ENCODE measurements at regions not wholly inside any gene's neighbourhood (a gene's known extent, or its start where the extent isn't known, plus 50 kb on each side); places are given as distances from the start of the nearest gene placed in this dataset.

DNA sequence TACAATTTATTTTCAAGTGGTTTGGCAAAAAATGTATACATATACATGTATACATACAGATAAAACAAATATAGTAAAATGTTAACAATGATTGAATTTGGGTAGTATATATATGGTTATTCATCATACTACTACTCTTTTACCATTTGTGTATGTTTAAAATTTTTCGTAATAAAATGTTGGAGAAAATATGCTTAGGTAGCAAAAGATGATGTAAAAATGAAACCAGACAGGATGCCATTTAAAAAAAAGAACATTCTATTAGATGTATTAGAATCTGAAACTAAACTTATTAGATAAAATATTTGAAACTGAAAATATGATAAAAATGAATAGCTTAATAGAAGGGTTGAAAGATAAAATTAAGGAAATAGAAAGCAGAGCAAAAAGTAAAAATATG is 144.9 kb upstream of the FER start:
- H4K20me1 ChIP-seq (ENCODE audit: insufficient read depth): no peaks in the 10 kb centered on the region
- no peaks in the 10 kb centered on the region for H3K27me3 ChIP-seq (ENCODE audit: insufficient read depth, low read length)
- DNase-seq (ENCODE audit: low read depth, low spot score): no peak
- intact Hi-C loops (cut with micrococcal nuclease): no loop called here
- no peak overlapping the region for H3K4me3 ChIP-seq (replicated peaks in 1 of 2; ENCODE audit: low read depth in 1 of 2, low read length in 2 of 2)
- no peaks in the 10 kb centered on the region for H3K79me2 ChIP-seq (ENCODE audit: insufficient read depth, low read length)
- no peaks in the 10 kb centered on the region for H3K4me1 ChIP-seq (ENCODE audit: control insufficient read depth in 1 of 2, insufficient read depth in 2 of 2, low read length in 2 of 2)
- no peak overlapping the region for H2AFZ ChIP-seq (ENCODE audit: low read depth, low read length, poor library complexity, severe bottlenecking)
- no peaks in the 10 kb centered on the region for H3K9me3 ChIP-seq (ENCODE audit: control insufficient read depth in 1 of 2, insufficient read depth in 1 of 2, low read depth in 1 of 2, low read length in 2 of 2)
- no peaks in the 10 kb centered on the region for H3K36me3 ChIP-seq (ENCODE audit: control insufficient read depth in 1 of 2, insufficient read depth in 2 of 2, low read length in 2 of 2)
- TF ChIP-seq SP1 (IDR thresholded peaks at IDR 0.05; ENCODE audit: low read depth) (no peak), ZFX (IDR thresholded peaks at IDR 0.05) (no peak), CBX3 (IDR thresholded peaks at IDR 0.05; ENCODE audit: low read depth) (no peak), EGR1 (IDR thresholded peaks at IDR 0.05; ENCODE audit: low read depth) (no peak), FOSL1 (IDR thresholded peaks at IDR 0.05; ENCODE audit: low read depth) (no peak), YY1 (IDR thresholded peaks at IDR 0.05; ENCODE audit: extremely low read depth, insufficient replicate concordance, low read depth, low read length) (no peak), POLR2AphosphoS5 (IDR thresholded peaks at IDR 0.05; ENCODE audit: low read depth, low read length) (no peak), SRF (IDR thresholded peaks at IDR 0.05; ENCODE audit: low read depth) (no peak), JUND (IDR thresholded peaks at IDR 0.05) (no peak)
- TF ChIP-seq, protein P1, sequence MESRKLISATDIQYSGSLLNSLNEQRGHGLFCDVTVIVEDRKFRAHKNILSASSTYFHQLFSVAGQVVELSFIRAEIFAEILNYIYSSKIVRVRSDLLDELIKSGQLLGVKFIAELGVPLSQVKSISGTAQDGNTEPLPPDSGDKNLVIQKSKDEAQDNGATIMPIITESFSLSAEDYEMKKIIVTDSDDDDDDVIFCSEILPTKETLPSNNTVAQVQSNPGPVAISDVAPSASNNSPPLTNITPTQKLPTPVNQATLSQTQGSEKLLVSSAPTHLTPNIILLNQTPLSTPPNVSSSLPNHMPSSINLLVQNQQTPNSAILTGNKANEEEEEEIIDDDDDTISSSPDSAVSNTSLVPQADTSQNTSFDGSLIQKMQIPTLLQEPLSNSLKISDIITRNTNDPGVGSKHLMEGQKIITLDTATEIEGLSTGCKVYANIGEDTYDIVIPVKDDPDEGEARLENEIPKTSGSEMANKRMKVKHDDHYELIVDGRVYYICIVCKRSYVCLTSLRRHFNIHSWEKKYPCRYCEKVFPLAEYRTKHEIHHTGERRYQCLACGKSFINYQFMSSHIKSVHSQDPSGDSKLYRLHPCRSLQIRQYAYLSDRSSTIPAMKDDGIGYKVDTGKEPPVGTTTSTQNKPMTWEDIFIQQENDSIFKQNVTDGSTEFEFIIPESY (IDR thresholded peaks at IDR 0.05; ENCODE audit: extremely low read depth, insufficient replicate concordance, low read length): no peak
- TF ChIP-seq, protein P2, sequence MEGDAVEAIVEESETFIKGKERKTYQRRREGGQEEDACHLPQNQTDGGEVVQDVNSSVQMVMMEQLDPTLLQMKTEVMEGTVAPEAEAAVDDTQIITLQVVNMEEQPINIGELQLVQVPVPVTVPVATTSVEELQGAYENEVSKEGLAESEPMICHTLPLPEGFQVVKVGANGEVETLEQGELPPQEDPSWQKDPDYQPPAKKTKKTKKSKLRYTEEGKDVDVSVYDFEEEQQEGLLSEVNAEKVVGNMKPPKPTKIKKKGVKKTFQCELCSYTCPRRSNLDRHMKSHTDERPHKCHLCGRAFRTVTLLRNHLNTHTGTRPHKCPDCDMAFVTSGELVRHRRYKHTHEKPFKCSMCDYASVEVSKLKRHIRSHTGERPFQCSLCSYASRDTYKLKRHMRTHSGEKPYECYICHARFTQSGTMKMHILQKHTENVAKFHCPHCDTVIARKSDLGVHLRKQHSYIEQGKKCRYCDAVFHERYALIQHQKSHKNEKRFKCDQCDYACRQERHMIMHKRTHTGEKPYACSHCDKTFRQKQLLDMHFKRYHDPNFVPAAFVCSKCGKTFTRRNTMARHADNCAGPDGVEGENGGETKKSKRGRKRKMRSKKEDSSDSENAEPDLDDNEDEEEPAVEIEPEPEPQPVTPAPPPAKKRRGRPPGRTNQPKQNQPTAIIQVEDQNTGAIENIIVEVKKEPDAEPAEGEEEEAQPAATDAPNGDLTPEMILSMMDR (IDR thresholded peaks at IDR 0.05 in 2 of 3, conservative IDR thresholded peaks at IDR 0.05 in 1 of 3; ENCODE audit: borderline replicate concordance in 1 of 3, insufficient read depth in 1 of 3, low read depth in 2 of 3, low read length in 2 of 3): no peak
- TF ChIP-seq, protein P3, sequence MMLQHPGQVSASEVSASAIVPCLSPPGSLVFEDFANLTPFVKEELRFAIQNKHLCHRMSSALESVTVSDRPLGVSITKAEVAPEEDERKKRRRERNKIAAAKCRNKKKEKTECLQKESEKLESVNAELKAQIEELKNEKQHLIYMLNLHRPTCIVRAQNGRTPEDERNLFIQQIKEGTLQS (IDR thresholded peaks at IDR 0.05): no peak
- TF ChIP-seq, protein P4, sequence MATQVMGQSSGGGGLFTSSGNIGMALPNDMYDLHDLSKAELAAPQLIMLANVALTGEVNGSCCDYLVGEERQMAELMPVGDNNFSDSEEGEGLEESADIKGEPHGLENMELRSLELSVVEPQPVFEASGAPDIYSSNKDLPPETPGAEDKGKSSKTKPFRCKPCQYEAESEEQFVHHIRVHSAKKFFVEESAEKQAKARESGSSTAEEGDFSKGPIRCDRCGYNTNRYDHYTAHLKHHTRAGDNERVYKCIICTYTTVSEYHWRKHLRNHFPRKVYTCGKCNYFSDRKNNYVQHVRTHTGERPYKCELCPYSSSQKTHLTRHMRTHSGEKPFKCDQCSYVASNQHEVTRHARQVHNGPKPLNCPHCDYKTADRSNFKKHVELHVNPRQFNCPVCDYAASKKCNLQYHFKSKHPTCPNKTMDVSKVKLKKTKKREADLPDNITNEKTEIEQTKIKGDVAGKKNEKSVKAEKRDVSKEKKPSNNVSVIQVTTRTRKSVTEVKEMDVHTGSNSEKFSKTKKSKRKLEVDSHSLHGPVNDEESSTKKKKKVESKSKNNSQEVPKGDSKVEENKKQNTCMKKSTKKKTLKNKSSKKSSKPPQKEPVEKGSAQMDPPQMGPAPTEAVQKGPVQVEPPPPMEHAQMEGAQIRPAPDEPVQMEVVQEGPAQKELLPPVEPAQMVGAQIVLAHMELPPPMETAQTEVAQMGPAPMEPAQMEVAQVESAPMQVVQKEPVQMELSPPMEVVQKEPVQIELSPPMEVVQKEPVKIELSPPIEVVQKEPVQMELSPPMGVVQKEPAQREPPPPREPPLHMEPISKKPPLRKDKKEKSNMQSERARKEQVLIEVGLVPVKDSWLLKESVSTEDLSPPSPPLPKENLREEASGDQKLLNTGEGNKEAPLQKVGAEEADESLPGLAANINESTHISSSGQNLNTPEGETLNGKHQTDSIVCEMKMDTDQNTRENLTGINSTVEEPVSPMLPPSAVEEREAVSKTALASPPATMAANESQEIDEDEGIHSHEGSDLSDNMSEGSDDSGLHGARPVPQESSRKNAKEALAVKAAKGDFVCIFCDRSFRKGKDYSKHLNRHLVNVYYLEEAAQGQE (IDR thresholded peaks at IDR 0.05; ENCODE audit: low read depth): no peak
- ATAC-seq: no peak
- ChIA-PET CTCF (no interaction called here), POLR2A (no interaction called here), RAD21 (ENCODE audit: low non-redundant PET in 1 of 2, low total read pairs in 2 of 2, uncharacterized antibody in 2 of 2, unreplicated experiment in 2 of 2) (no interaction called here)
- H3K4me2 ChIP-seq (ENCODE audit: low read length): no peak overlapping the region
- no peaks in the 10 kb centered on the region for H3K9me2 ChIP-seq (ENCODE audit: insufficient read depth)
- H3K9ac ChIP-seq (ENCODE audit: low read length): no peak overlapping the region
- H3K27ac ChIP-seq (ENCODE audit: low read depth, low read length): no peak overlapping the region
- no TSS peak for BruUV-seq (replicated peaks)
